ENCODE measurements at regions not wholly inside any gene's neighbourhood (a gene's known extent, or its start where the extent isn't known, plus 50 kb on each side); places are given as distances from the start of the nearest gene placed in this dataset.
A peak's percentile ranks its signal among the peaks of the same experiment; 100 is the strongest.

GRCh38 chr4:114225436-114225835 is 246.0 kb upstream of the ARSJ start:
- TF ChIP-seq EZH2 (IDR thresholded peaks at IDR 0.05; ENCODE audit: low read length, missing control alignments) (no peak), CTCF (conservative IDR thresholded peaks at IDR 0.05 in 1 of 2, IDR thresholded peaks at IDR 0.05 in 1 of 2; ENCODE audit: low read depth in 1 of 2, low read length in 2 of 2) (no peak)
- Histone ChIP-seq H3K27me3 (ENCODE audit: control insufficient read depth, insufficient read depth, low read length) (no peaks in the 10 kb centered on the region), H4K20me1 (ENCODE audit: control insufficient read depth, extremely low read depth, insufficient read depth, low read length) (no peaks in the 10 kb centered on the region), H3K4me2 (ENCODE audit: extremely low read depth, insufficient read depth, low read length) (no peak overlapping the region), H2AFZ (ENCODE audit: low read length) (no peak overlapping the region), H3K4me1 (ENCODE audit: control insufficient read depth, extremely low read depth, insufficient read depth, low read length) (no peaks in the 10 kb centered on the region), H3K36me3 (ENCODE audit: control insufficient read depth, insufficient read depth, low read length) (no peaks in the 10 kb centered on the region), H3K9ac (ENCODE audit: insufficient read depth, low read length) (no peak overlapping the region), H3K27ac (ENCODE audit: insufficient read depth, low read length) (no peak overlapping the region), H3K4me3 (replicated peaks in 1 of 4; ENCODE audit: control extremely low read depth in 1 of 4, insufficient read depth in 1 of 4, low read depth in 3 of 4, low read length in 4 of 4) (no peak overlapping the region), H3K9me3 (ENCODE audit: control insufficient read depth, insufficient read depth, low read depth, low read length) (no peaks in the 10 kb centered on the region), H3K79me2 (ENCODE audit: control insufficient read depth, insufficient read depth, low read length) (no peaks in the 10 kb centered on the region)
- no peak for DNase-seq (ENCODE audit: low read depth in 2 of 2)

GRCh38 chr4:114226179-114226578 is 246.7 kb upstream of the ARSJ start:
- Histone ChIP-seq H3K36me3 (ENCODE audit: control insufficient read depth, insufficient read depth, low read length) (no peaks in the 10 kb centered on the region), H3K4me1 (ENCODE audit: control insufficient read depth, extremely low read depth, insufficient read depth, low read length) (no peaks in the 10 kb centered on the region), H3K27me3 (ENCODE audit: control insufficient read depth, insufficient read depth, low read length) (no peaks in the 10 kb centered on the region), H4K20me1 (ENCODE audit: control insufficient read depth, extremely low read depth, insufficient read depth, low read length) (no peaks in the 10 kb centered on the region), H3K4me2 (ENCODE audit: extremely low read depth, insufficient read depth, low read length) (no peak overlapping the region), H3K9ac (ENCODE audit: insufficient read depth, low read length) (no peak overlapping the region), H3K9me3 (ENCODE audit: control insufficient read depth, insufficient read depth, low read depth, low read length) (no peaks in the 10 kb centered on the region), H3K27ac (ENCODE audit: insufficient read depth, low read length) (no peak overlapping the region), H3K79me2 (ENCODE audit: control insufficient read depth, insufficient read depth, low read length) (no peaks in the 10 kb centered on the region), H2AFZ (ENCODE audit: low read length) (no peak overlapping the region), H3K4me3 (replicated peaks in 1 of 4; ENCODE audit: control extremely low read depth in 1 of 4, insufficient read depth in 1 of 4, low read depth in 3 of 4, low read length in 4 of 4) (no peak overlapping the region)
- peak in 1 of 2 donors; percentile 25 for DNase-seq (ENCODE audit: low read depth in 2 of 2)
- no peak for TF ChIP-seq EZH2 (IDR thresholded peaks at IDR 0.05; ENCODE audit: low read length, missing control alignments)

GRCh38 chr4:114226968-114227760 is 247.7 kb upstream of the ARSJ start:
- H3K9me3 ChIP-seq (ENCODE audit: control insufficient read depth, insufficient read depth, low read depth, low read length), result no peaks in the 10 kb centered on the region
- H3K79me2 ChIP-seq (ENCODE audit: control insufficient read depth, insufficient read depth, low read length), result no peaks in the 10 kb centered on the region
- H3K4me2 ChIP-seq (ENCODE audit: extremely low read depth, insufficient read depth, low read length), result no peak overlapping the region
- H3K4me3 ChIP-seq (replicated peaks in 1 of 4; ENCODE audit: control extremely low read depth in 1 of 4, insufficient read depth in 1 of 4, low read depth in 3 of 4, low read length in 4 of 4), result no peak overlapping the region
- TF ChIP-seq EZH2 (IDR thresholded peaks at IDR 0.05; ENCODE audit: low read length, missing control alignments) (no peak), CTCF (conservative IDR thresholded peaks at IDR 0.05 in 1 of 2, IDR thresholded peaks at IDR 0.05 in 1 of 2; ENCODE audit: low read depth in 1 of 2, low read length in 2 of 2) (no peak)
- H3K27me3 ChIP-seq (ENCODE audit: control insufficient read depth, insufficient read depth, low read length), result no peaks in the 10 kb centered on the region
- DNase-seq (ENCODE audit: low read depth in 2 of 2), result peak; percentile 25 to 69
- H3K27ac ChIP-seq (ENCODE audit: insufficient read depth, low read length), result no peak overlapping the region
- H4K20me1 ChIP-seq (ENCODE audit: control insufficient read depth, extremely low read depth, insufficient read depth, low read length), result no peaks in the 10 kb centered on the region
- no peaks in the 10 kb centered on the region for H3K4me1 ChIP-seq (ENCODE audit: control insufficient read depth, extremely low read depth, insufficient read depth, low read length)
- H3K9ac ChIP-seq (ENCODE audit: insufficient read depth, low read length), result no peak overlapping the region
- no peak overlapping the region for H2AFZ ChIP-seq (ENCODE audit: low read length)
- no peaks in the 10 kb centered on the region for H3K36me3 ChIP-seq (ENCODE audit: control insufficient read depth, insufficient read depth, low read length)

Measured in fibroblast of lung (primary cell).